Panc1 (cell line): ENCODE measurements at regions not wholly inside any gene's neighbourhood (a gene's known extent, or its start where the extent isn't known, plus 50 kb on each side); places are given as distances from the start of the nearest gene placed in this dataset.

Experiments
- POLR2AphosphoS5 ChIP-seq: IDR thresholded peaks from 2 replicates; pipeline ENCODE4 v1.6.1; 2012; ENCODE audit warnings: mild to moderate bottlenecking, low read depth, low read length, moderate library complexity
- TF ChIP-seq, protein P1 (sequence below): fragments of 450-650 bp; IDR thresholded peaks from 2 replicates; pipeline ENCODE4 v1.5.1; 2017; ENCODE audit warnings: mild to moderate bottlenecking

DNA sequence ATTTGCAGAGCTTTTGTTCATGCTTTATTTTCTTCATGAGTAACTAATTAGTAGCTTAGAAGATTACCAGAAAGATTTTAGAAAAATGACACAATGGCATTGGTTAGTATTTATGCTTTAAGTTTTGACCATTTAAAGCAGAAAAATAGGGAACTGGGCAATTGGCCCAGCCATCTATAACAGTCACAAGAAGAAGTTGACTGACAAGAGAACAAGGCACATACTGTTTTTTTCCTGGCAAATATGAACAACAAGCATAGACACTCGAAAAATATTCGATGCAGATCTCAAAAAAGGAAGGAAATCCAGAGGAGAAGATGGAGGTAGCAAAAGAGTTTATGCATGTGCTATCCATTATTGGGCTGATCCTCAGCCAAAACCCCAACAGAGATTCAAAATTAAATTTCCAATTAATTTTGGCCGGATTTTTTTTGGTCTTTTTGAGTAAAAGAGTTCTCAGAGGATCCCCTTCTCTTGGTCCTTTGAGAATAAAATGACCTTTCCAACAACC, 200.8 kb upstream of the SLC35G4 start:
- TF ChIP-seq, protein P1, sequence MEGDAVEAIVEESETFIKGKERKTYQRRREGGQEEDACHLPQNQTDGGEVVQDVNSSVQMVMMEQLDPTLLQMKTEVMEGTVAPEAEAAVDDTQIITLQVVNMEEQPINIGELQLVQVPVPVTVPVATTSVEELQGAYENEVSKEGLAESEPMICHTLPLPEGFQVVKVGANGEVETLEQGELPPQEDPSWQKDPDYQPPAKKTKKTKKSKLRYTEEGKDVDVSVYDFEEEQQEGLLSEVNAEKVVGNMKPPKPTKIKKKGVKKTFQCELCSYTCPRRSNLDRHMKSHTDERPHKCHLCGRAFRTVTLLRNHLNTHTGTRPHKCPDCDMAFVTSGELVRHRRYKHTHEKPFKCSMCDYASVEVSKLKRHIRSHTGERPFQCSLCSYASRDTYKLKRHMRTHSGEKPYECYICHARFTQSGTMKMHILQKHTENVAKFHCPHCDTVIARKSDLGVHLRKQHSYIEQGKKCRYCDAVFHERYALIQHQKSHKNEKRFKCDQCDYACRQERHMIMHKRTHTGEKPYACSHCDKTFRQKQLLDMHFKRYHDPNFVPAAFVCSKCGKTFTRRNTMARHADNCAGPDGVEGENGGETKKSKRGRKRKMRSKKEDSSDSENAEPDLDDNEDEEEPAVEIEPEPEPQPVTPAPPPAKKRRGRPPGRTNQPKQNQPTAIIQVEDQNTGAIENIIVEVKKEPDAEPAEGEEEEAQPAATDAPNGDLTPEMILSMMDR = no peak
- TF ChIP-seq POLR2AphosphoS5 = no peak
